IPS-20b (cell line): ENCODE measurements at regions not wholly inside any gene's neighbourhood (a gene's known extent, or its start where the extent isn't known, plus 50 kb on each side); places are given as distances from the start of the nearest gene placed in this dataset.

Experiments
- H3K27ac ChIP-seq: one replicate; pipeline ENCODE4 v1.5.1; 2013; ENCODE audit warnings: low read length
- H3K27me3 ChIP-seq: 2 replicates; pipeline ENCODE4 v1.6.1; 2013; ENCODE audit warnings: mild to moderate bottlenecking, low read length, inconsistent platforms; ENCODE audit not compliant: insufficient read depth
- H3K36me3 ChIP-seq: 2 replicates; pipeline ENCODE4 v1.6.1; 2013; ENCODE audit warnings: low read depth, mild to moderate bottlenecking, inconsistent platforms, low read length, moderate library complexity; ENCODE audit not compliant: insufficient read depth
- H3K4me1 ChIP-seq: 2 replicates; pipeline ENCODE4 v1.6.1; 2013; ENCODE audit warnings: mild to moderate bottlenecking, control low read depth, inconsistent platforms, low read length, moderate library complexity; ENCODE audit not compliant: insufficient read depth
- H3K4me3 ChIP-seq: 2 replicates; pipeline ENCODE4 v1.5.1; 2013; ENCODE audit warnings: mild to moderate bottlenecking, low read length, inconsistent platforms
- H3K9ac ChIP-seq: 2 replicates; pipeline ENCODE4 v1.6.1; 2013; ENCODE audit warnings: low read depth, mild to moderate bottlenecking, inconsistent platforms, low read length, moderate library complexity
- H3K9me3 ChIP-seq: 2 replicates; pipeline ENCODE4 v1.6.1; 2013; ENCODE audit warnings: mild to moderate bottlenecking, low read depth, low read length, inconsistent platforms; ENCODE audit not compliant: insufficient read depth

GRCh38 chr1:87842156-87842555 is 513.5 kb downstream of the LMO4 start:
- no peak overlapping the region for H3K4me3 ChIP-seq
- H3K4me1 ChIP-seq, result no peaks in the 10 kb centered on the region
- no peaks in the 10 kb centered on the region for H3K36me3 ChIP-seq
- H3K27me3 ChIP-seq, result no peaks in the 10 kb centered on the region
- H3K9ac ChIP-seq, result no peak overlapping the region
- no peak overlapping the region for H3K27ac ChIP-seq
- H3K9me3 ChIP-seq, result no peaks in the 10 kb centered on the region

DNA sequence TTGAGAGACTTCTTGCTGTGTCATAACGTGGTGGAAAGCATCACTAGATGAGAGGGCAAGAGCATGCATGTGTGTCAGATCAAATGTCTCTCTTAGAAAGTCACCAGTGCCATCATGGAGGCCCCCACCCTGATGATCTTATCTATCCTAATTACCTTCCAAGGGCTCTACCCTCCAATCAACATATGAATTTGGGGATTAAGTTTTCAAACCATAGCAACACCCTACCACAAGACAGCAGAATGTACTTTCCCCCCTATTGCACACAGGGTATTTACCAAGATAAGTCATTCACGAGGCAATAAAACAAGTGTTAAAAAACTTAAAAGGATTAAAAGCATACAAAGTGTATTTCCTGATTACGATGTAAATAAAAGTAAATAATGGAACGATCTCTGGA is 515.6 kb downstream of the LMO4 start:
- Histone ChIP-seq H3K36me3 (no peaks in the 10 kb centered on the region), H3K4me1 (no peaks in the 10 kb centered on the region), H3K27ac (no peak overlapping the region), H3K9me3 (no peaks in the 10 kb centered on the region), H3K4me3 (no peak overlapping the region), H3K9ac (no peak overlapping the region), H3K27me3 (no peaks in the 10 kb centered on the region)

DNA sequence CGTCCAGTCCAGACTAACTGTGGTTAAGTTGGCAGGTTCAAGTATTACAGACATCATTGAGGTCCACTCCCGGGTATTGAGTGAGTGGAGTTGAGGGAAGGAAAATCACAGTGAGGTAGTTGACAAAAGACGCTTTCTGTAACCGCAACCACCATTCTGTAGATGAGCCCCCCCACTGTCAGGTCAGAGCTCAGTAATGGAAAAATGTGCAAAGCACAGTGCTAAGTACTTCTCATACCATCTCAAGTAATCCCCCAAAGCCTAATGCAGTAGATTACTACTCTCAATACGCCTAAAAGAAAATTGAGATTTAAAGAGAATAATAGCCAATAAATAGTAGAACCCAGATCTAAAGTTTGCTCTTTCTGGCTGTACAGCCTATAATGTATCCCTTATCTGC is 522.8 kb downstream of the LMO4 start:
- Histone ChIP-seq H3K36me3 (no peaks in the 10 kb centered on the region), H3K9ac (no peak overlapping the region), H3K4me3 (no peak overlapping the region), H3K9me3 (no peaks in the 10 kb centered on the region), H3K4me1 (peaks cover 3% of the 10 kb centered on the region; the same call in 1 of the 2 replicates), H3K27me3 (no peaks in the 10 kb centered on the region), H3K27ac (no peak overlapping the region)

- Histone ChIP-seq H3K36me3 (no peaks in the 10 kb centered on the region), H3K4me1 (peaks cover 3% of the 10 kb centered on the region; the same call in 1 of the 2 replicates), H3K9ac (no peak overlapping the region), H3K9me3 (no peaks in the 10 kb centered on the region), H3K27me3 (no peaks in the 10 kb centered on the region), H3K27ac (no peak overlapping the region), H3K4me3 (no peak overlapping the region)
Measured at GRCh38 chr1:87852410-87853161, 523.9 kb downstream of the LMO4 start.

- Histone ChIP-seq H3K4me3 (no peak overlapping the region), H3K9me3 (peaks cover 6% of the 10 kb centered on the region), H3K4me1 (peaks cover 3% of the 10 kb centered on the region; the same call in 1 of the 2 replicates), H3K9ac (no peak overlapping the region), H3K27ac (no peak overlapping the region), H3K27me3 (no peaks in the 10 kb centered on the region), H3K36me3 (no peaks in the 10 kb centered on the region)
Measured at GRCh38 chr1:87853576-87854351, 525.1 kb downstream of the LMO4 start.

DNA sequence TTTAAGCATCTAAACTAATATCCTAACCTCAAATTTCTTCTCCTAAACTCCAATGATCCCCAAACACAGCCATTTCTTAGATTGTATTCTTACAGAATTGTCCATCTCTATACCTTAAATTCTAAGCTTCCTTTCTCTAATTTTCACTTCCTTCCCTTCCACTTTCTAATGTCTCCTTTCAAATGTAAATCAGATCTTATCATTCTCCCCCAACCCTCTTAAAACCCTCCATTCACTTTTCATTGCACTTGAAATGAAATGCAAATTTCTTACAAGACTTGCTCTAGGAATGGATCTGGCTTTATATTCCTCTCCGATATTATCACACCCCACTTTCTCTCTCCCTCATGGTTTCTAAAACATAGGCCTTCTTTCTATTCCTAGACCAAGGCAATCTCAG is 534.6 kb downstream of the LMO4 start:
- no peak overlapping the region for H3K27ac ChIP-seq
- no peaks in the 10 kb centered on the region for H3K27me3 ChIP-seq
- H3K36me3 ChIP-seq, result no peaks in the 10 kb centered on the region
- H3K9me3 ChIP-seq, result peaks cover 15% of the 10 kb centered on the region
- H3K9ac ChIP-seq, result no peak overlapping the region
- peak overlapping the region; percentile 36 for H3K4me3 ChIP-seq
- H3K4me1 ChIP-seq, result peaks cover 17% of the 10 kb centered on the region

DNA sequence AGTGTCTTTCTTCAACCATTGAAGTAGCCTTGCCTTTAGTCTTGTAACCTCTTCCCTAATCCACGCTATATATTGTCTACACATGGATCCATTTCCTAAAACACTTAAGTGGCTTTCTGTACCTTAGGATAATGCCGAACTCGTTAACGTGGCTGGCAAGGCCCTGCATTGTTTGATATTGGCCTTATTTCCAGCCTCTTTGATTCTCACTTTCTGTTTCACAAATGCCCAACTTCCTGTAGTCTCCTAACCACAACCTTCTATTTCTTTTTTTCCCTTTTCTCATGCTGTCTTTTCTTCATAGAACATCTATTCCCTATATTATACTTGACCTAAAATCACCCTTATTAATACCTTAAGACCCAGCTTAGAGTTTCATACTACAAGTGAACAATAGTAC is 536.0 kb downstream of the LMO4 start:
- Histone ChIP-seq H3K9me3 (peaks cover 7% of the 10 kb centered on the region; the same call in 1 of the 2 replicates), H3K36me3 (no peaks in the 10 kb centered on the region), H3K4me3 (no peak overlapping the region), H3K9ac (no peak overlapping the region), H3K27ac (no peak overlapping the region), H3K27me3 (no peaks in the 10 kb centered on the region), H3K4me1 (peaks cover 17% of the 10 kb centered on the region)

- H3K4me1 ChIP-seq, result peaks cover 17% of the 10 kb centered on the region
- H3K9me3 ChIP-seq, result 0 out of 2 replicates have a peak, but pooled peaks cover 7% of the 10 kb centered on the region
- no peak overlapping the region for H3K9ac ChIP-seq
- H3K27me3 ChIP-seq, result no peaks in the 10 kb centered on the region
- no peak overlapping the region for H3K4me3 ChIP-seq
- H3K27ac ChIP-seq, result no peak overlapping the region
- H3K36me3 ChIP-seq, result no peaks in the 10 kb centered on the region
Measured at GRCh38 chr1:87866416-87866815, 537.7 kb downstream of the LMO4 start.

- Histone ChIP-seq H3K9me3 (0 out of 2 replicates have a peak, but pooled peaks cover 7% of the 10 kb centered on the region), H3K9ac (no peak overlapping the region), H3K27me3 (no peaks in the 10 kb centered on the region), H3K4me3 (no peak overlapping the region), H3K27ac (no peak overlapping the region), H3K4me1 (peaks cover 11% of the 10 kb centered on the region), H3K36me3 (no peaks in the 10 kb centered on the region)
Measured at GRCh38 chr1:87867626-87868025, 538.9 kb downstream of the LMO4 start.

DNA sequence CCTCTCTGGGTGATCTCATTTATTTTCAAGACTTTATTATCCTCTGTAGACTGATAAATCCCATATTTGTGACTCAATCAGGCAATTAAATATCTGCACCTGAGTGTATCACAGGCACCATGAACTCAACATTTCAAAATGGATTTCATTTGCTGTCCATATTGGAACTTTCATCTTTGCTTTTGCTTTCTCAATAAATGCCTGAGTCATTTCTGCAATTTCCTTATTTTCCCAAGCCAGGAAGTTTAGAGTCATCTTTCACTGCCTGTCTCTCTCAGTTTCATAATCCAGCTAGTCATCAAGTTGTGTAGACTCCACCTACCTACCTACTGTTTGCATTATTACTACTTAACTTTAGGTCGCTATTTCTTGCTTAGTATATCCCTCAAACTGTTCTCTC is 540.9 kb downstream of the LMO4 start:
- no peak overlapping the region for H3K27ac ChIP-seq
- no peak overlapping the region for H3K9ac ChIP-seq
- 0 out of 2 replicates have a peak, but pooled peaks cover 7% of the 10 kb centered on the region for H3K9me3 ChIP-seq
- no peak overlapping the region for H3K4me3 ChIP-seq
- H3K4me1 ChIP-seq, result no peaks in the 10 kb centered on the region
- no peaks in the 10 kb centered on the region for H3K27me3 ChIP-seq
- no peaks in the 10 kb centered on the region for H3K36me3 ChIP-seq

- Histone ChIP-seq H3K27me3 (no peaks in the 10 kb centered on the region), H3K36me3 (no peaks in the 10 kb centered on the region), H3K9ac (no peak overlapping the region), H3K27ac (no peak overlapping the region), H3K4me1 (no peaks in the 10 kb centered on the region), H3K9me3 (no peaks in the 10 kb centered on the region), H3K4me3 (no peak overlapping the region)
Measured at GRCh38 chr1:87872189-87872588, 543.5 kb downstream of the LMO4 start.

- no peak overlapping the region for H3K4me3 ChIP-seq
- no peak overlapping the region for H3K27ac ChIP-seq
- no peaks in the 10 kb centered on the region for H3K27me3 ChIP-seq
- H3K36me3 ChIP-seq, result no peaks in the 10 kb centered on the region
- no peaks in the 10 kb centered on the region for H3K9me3 ChIP-seq
- H3K4me1 ChIP-seq, result no peaks in the 10 kb centered on the region
- H3K9ac ChIP-seq, result no peak overlapping the region
Measured at GRCh38 chr1:87872692-87873091, 544.0 kb downstream of the LMO4 start.
